ENCODE measurements at regions not wholly inside any gene's neighbourhood (a gene's known extent, or its start where the extent isn't known, plus 50 kb on each side); places are given as distances from the start of the nearest gene placed in this dataset.

- Histone ChIP-seq H3K27me3 (peaks cover 0 to 63% of the 10 kb centered on the region in 2 donors), H3K4me1 (no peaks in the 10 kb centered on the region), H3K36me3 (no peaks in the 10 kb centered on the region), H3K4me3 (no peak overlapping the region), H3K27ac (no peak overlapping the region), H3K9me3 (peaks cover 0 to 14% (median 8%) of the 10 kb centered on the region in 3 donors)
- no peak for DNase-seq
- intact Hi-C loops (cut with DNase I; ENCODE audit: low total_unique reads), result no loop called here
- TF ChIP-seq, protein P1, sequence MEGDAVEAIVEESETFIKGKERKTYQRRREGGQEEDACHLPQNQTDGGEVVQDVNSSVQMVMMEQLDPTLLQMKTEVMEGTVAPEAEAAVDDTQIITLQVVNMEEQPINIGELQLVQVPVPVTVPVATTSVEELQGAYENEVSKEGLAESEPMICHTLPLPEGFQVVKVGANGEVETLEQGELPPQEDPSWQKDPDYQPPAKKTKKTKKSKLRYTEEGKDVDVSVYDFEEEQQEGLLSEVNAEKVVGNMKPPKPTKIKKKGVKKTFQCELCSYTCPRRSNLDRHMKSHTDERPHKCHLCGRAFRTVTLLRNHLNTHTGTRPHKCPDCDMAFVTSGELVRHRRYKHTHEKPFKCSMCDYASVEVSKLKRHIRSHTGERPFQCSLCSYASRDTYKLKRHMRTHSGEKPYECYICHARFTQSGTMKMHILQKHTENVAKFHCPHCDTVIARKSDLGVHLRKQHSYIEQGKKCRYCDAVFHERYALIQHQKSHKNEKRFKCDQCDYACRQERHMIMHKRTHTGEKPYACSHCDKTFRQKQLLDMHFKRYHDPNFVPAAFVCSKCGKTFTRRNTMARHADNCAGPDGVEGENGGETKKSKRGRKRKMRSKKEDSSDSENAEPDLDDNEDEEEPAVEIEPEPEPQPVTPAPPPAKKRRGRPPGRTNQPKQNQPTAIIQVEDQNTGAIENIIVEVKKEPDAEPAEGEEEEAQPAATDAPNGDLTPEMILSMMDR (IDR thresholded peaks at IDR 0.05), result no peak
Observed at GRCh38 chr9:126050605-126050990, 276.0 kb upstream of the MVB12B start.

DNA sequence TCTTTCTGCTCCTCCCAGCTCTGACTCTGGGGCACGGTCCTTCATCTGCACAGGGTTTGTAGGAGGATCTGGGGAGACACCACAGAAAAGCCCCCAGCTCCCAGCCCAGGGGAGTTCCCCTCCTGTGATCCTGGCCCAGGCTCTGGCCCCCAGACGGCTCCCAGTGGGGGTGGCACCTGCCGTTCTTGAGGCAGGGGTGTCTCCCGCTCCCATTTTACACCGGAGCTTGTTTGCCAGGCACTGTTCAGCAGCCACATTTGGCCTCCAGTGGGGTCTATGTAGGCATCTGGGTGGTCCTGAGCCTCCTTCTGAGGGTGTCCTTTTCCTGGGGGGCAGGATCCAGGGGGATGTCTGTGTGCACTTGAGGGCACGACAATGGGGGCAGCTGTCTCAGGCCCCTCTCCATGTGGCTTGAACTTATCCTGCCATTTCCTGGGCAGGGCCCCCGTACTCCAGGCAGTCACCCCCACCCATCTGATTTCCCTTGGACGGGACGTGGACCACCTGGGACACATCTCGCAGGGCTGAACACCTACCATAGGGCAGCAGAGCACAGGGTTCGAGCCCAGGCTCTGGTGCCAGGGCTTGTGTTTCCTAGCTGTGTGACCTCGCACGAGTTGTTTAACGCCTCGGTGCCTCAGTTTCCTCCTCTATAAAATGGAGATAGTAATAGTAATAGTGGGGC lies 275.0 kb upstream of the MVB12B start:
- H3K27me3 ChIP-seq, result peaks cover 0 to 73% of the 10 kb centered on the region in 2 donors
- H3K4me3 ChIP-seq, result no peak overlapping the region
- H3K36me3 ChIP-seq, result no peaks in the 10 kb centered on the region
- intact Hi-C loops (cut with DNase I; ENCODE audit: low total_unique reads), result no loop called here
- no peaks in the 10 kb centered on the region for H3K4me1 ChIP-seq
- H3K9me3 ChIP-seq, result peaks cover 0 to 4% (median 0%) of the 10 kb centered on the region in 3 donors
- DNase-seq, result no peak
- TF ChIP-seq, protein P1 (IDR thresholded peaks at IDR 0.05), result no peak
- no peak overlapping the region for H3K27ac ChIP-seq

- Histone ChIP-seq H3K27ac (no peak overlapping the region), H3K36me3 (no peaks in the 10 kb centered on the region), H3K4me1 (no peaks in the 10 kb centered on the region), H3K27me3 (peaks cover 0 to 77% of the 10 kb centered on the region in 2 donors), H3K9me3 (no peaks in the 10 kb centered on the region), H3K4me3 (no peak overlapping the region)
- no peak for DNase-seq
- intact Hi-C loops (cut with DNase I; ENCODE audit: low total_unique reads), result no loop called here
- TF ChIP-seq, protein P1 (IDR thresholded peaks at IDR 0.05), result no peak
Observed at GRCh38 chr9:126052791-126053190, 273.8 kb upstream of the MVB12B start.

DNA sequence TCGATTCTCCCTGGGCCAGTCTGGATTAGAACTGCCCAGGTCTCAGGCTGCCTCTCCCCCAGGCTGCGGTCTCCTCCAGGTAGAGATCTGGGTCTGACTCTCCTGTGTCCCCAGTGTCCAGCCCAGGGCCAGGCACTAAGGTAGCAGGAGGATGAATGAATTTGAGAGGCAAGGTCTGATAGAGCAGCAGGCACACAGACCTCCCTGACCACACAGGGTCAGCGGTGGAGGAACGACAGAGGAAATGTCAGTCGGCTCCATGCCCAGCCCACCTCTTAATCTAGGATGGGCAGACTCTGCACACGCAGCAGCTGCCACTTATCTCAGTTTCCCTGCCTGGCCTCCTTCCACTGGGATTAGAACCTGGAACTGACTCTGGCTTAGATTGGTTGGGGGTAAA lies 272.7 kb upstream of the MVB12B start:
- no peaks in the 10 kb centered on the region for H3K4me1 ChIP-seq
- no peaks in the 10 kb centered on the region for H3K36me3 ChIP-seq
- no peak overlapping the region for H3K4me3 ChIP-seq
- peaks cover 0 to 82% of the 10 kb centered on the region in 2 donors for H3K27me3 ChIP-seq
- intact Hi-C loops (cut with DNase I; ENCODE audit: low total_unique reads), result no loop called here
- TF ChIP-seq, protein P1 (IDR thresholded peaks at IDR 0.05), result no peak
- no peak overlapping the region for H3K27ac ChIP-seq
- DNase-seq, result no peak
- H3K9me3 ChIP-seq, result no peaks in the 10 kb centered on the region

GRCh38 chr9:126055381-126055985 lies 271.1 kb upstream of the MVB12B start:
- H3K4me1 ChIP-seq, result no peaks in the 10 kb centered on the region

More at GRCh38 chr9:126055381-126055985, 271.1 kb upstream of the MVB12B start:
- no peaks in the 10 kb centered on the region for H3K9me3 ChIP-seq
- intact Hi-C loops (cut with DNase I; ENCODE audit: low total_unique reads), result no loop called here
- no peaks in the 10 kb centered on the region for H3K36me3 ChIP-seq
- H3K27ac ChIP-seq, result no peak overlapping the region
- H3K4me3 ChIP-seq, result no peak overlapping the region
- DNase-seq, result no peak
- TF ChIP-seq, protein P1 (IDR thresholded peaks at IDR 0.05), result no peak
- H3K27me3 ChIP-seq, result peaks cover 0 to 87% of the 10 kb centered on the region in 2 donors

Measured in tibial artery (tissue), 4 donors.